ENCODE measurements at regions not wholly inside any gene's neighbourhood (a gene's known extent, or its start where the extent isn't known, plus 50 kb on each side); places are given as distances from the start of the nearest gene placed in this dataset.

DNA sequence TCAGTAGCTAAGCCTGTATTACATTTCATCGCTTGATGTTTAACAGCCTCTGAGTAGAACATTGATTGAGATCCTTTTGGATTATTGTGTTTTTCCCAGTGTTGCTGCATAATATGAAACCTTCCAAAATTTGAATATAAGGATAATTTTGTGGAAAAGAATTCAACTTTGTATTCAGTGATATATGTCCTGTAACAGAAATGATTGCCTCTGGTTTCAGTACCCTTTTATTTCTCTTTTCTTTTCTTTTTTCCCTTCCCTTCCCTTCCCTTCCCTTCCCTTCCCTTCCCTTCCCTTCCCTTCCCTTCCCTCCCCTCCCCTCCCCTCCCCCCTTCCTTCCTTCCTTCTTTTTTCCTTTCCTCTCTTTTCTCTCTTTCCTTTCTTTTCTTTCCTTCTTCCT lies 74.6 kb downstream of the UTRN start:
- Mint-ChIP-seq H3K27ac (no peak overlapping the region), H3K27me3 (no peaks in the 10 kb centered on the region), H3K4me3 (no peak overlapping the region), H3K9me3 (ENCODE audit: insufficient read depth) (no peaks in the 10 kb centered on the region), H3K4me1 (peaks cover 60% of the 10 kb centered on the region)
- peaks cover 99% of the 10 kb centered on the region for H3K79me2 ChIP-seq (ENCODE audit: control insufficient read depth, insufficient read depth, low read length)
- CTCF ChIA-PET = no interaction called here
- POLR2A ChIA-PET = interaction anchor here (0.7 kb wide), 1 partner anchor 53 kb away, joined by 10 read pairs; no protein-coding TSS in a partner anchor
- no peak overlapping the region for H2AFZ ChIP-seq (ENCODE audit: insufficient read depth, low read depth, low read length, poor library complexity, severe bottlenecking)
- H3K4me3 ChIP-seq (ENCODE audit: control extremely low read depth in 1 of 5, extremely low read depth in 1 of 5, insufficient read depth in 1 of 5, low read depth in 2 of 5, low read length in 4 of 5) = no peak overlapping the region
- intact Hi-C loops (cut with micrococcal nuclease) = no loop called here
- no peaks in the 10 kb centered on the region for H3K27me3 ChIP-seq (replicated peaks in 1 of 4; ENCODE audit: control extremely low read depth in 1 of 4, control insufficient read depth in 3 of 4, insufficient read depth in 4 of 4, low read length in 3 of 4)
- peaks cover 96% of the 10 kb centered on the region for H4K20me1 ChIP-seq (ENCODE audit: control insufficient read depth, insufficient read depth, low read length, poor library complexity, severe bottlenecking)
- no peaks in the 10 kb centered on the region for H3K9me3 ChIP-seq (ENCODE audit: control extremely low read depth in 1 of 3, control insufficient read depth in 2 of 3, insufficient read depth in 1 of 3, low read length in 2 of 3)
- TF ChIP-seq, protein P1, sequence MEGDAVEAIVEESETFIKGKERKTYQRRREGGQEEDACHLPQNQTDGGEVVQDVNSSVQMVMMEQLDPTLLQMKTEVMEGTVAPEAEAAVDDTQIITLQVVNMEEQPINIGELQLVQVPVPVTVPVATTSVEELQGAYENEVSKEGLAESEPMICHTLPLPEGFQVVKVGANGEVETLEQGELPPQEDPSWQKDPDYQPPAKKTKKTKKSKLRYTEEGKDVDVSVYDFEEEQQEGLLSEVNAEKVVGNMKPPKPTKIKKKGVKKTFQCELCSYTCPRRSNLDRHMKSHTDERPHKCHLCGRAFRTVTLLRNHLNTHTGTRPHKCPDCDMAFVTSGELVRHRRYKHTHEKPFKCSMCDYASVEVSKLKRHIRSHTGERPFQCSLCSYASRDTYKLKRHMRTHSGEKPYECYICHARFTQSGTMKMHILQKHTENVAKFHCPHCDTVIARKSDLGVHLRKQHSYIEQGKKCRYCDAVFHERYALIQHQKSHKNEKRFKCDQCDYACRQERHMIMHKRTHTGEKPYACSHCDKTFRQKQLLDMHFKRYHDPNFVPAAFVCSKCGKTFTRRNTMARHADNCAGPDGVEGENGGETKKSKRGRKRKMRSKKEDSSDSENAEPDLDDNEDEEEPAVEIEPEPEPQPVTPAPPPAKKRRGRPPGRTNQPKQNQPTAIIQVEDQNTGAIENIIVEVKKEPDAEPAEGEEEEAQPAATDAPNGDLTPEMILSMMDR (IDR thresholded peaks at IDR 0.05) = no peak
- peaks cover 4 to 13% of the 10 kb centered on the region in 2 experiments for H3K36me3 ChIP-seq (replicated peaks in 1 of 2; ENCODE audit: control extremely low read depth in 1 of 2, control insufficient read depth in 1 of 2, extremely low read depth in 1 of 2, insufficient read depth in 2 of 2, low read length in 1 of 2)
- DNase-seq = no peak
- WGBS (ENCODE audit: insufficient coverage) = no CpG with 5 or more reads among the region's 1 CpG
- H3K27ac ChIP-seq (ENCODE audit: low read length in 2 of 2) = no peak overlapping the region
- peaks cover 13 to 20% of the 10 kb centered on the region in 2 donors for H3K4me1 ChIP-seq (ENCODE audit: control insufficient read depth in 2 of 2, insufficient read depth in 2 of 2, low read length in 2 of 2)
- ATAC-seq (ENCODE audit: low read depth) = no peak
- no peak overlapping the region for H3K4me2 ChIP-seq (replicated peaks; ENCODE audit: low read depth, low read length, poor library complexity, severe bottlenecking)
- H3K9ac ChIP-seq (ENCODE audit: low read length) = no peak overlapping the region

DNA sequence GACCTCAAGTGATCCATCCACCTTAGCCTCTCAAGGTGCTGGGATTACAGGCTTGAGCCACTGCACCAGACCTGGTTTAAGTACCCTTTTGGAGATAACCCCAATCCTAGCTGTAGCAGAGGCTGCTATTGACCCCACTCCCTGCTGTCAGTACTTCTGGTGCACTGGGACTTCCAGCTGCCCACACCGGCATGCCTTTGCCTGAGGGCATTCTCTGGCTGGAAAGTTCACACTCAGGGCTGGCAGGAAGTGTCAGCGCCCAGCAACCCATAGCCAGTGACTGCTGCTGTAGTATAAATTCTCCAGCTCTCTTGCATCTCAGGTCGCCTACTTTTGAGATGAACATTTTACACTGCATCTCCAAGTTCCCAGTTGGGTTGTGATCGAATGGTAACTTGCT lies 75.3 kb downstream of the UTRN start:
- H2AFZ ChIP-seq (ENCODE audit: insufficient read depth, low read depth, low read length, poor library complexity, severe bottlenecking) = no peak overlapping the region
- H3K4me1 ChIP-seq (ENCODE audit: control insufficient read depth in 2 of 2, insufficient read depth in 2 of 2, low read length in 2 of 2) = peaks cover 18 to 25% of the 10 kb centered on the region in 2 donors
- H3K4me2 ChIP-seq (replicated peaks; ENCODE audit: low read depth, low read length, poor library complexity, severe bottlenecking) = no peak overlapping the region
- H4K20me1 ChIP-seq (ENCODE audit: control insufficient read depth, insufficient read depth, low read length, poor library complexity, severe bottlenecking) = peaks cover 96% of the 10 kb centered on the region
- H3K36me3 ChIP-seq (replicated peaks in 1 of 2; ENCODE audit: control extremely low read depth in 1 of 2, control insufficient read depth in 1 of 2, extremely low read depth in 1 of 2, insufficient read depth in 2 of 2, low read length in 1 of 2) = peaks cover 4 to 13% of the 10 kb centered on the region in 2 experiments
- ATAC-seq (ENCODE audit: low read depth) (no peak), DNase-seq (no peak)
- no peak overlapping the region for H3K27ac ChIP-seq (ENCODE audit: low read length in 2 of 2)
- TF ChIP-seq, protein P1 (IDR thresholded peaks at IDR 0.05) = no peak
- no peak for TF ChIP-seq EZH2 (IDR thresholded peaks at IDR 0.05; ENCODE audit: borderline replicate concordance, insufficient read depth, low read depth, low read length, poor library complexity, severe bottlenecking)
- peaks cover 98% of the 10 kb centered on the region for H3K79me2 ChIP-seq (ENCODE audit: control insufficient read depth, insufficient read depth, low read length)
- H3K4me3 Mint-ChIP-seq = no peak overlapping the region
- no peaks in the 10 kb centered on the region for H3K27me3 Mint-ChIP-seq
- ChIA-PET CTCF (interaction anchor here (0.6 kb wide), 1 partner anchor 10 kb away, joined by 4 read pairs; no protein-coding TSS in a partner anchor), POLR2A (no interaction called here)
- no peaks in the 10 kb centered on the region for H3K27me3 ChIP-seq (replicated peaks in 1 of 4; ENCODE audit: control extremely low read depth in 1 of 4, control insufficient read depth in 3 of 4, insufficient read depth in 4 of 4, low read length in 3 of 4)
- H3K4me1 Mint-ChIP-seq = peaks cover 63% of the 10 kb centered on the region
- WGBS (ENCODE audit: insufficient coverage) = 67% methylated on average over 1 of the region's 4 CpGs
- no peak overlapping the region for H3K27ac Mint-ChIP-seq
- H3K9me3 Mint-ChIP-seq (ENCODE audit: insufficient read depth) = no peaks in the 10 kb centered on the region
- intact Hi-C loops (cut with micrococcal nuclease) = no loop called here
- H3K9me3 ChIP-seq (ENCODE audit: control extremely low read depth in 1 of 3, control insufficient read depth in 2 of 3, insufficient read depth in 1 of 3, low read length in 2 of 3) = no peaks in the 10 kb centered on the region
- peak overlapping the region; percentile 4 for H3K9ac ChIP-seq (ENCODE audit: low read length)
- no peak overlapping the region for H3K4me3 ChIP-seq (ENCODE audit: control extremely low read depth in 1 of 5, extremely low read depth in 1 of 5, insufficient read depth in 1 of 5, low read depth in 2 of 5, low read length in 4 of 5)
